HG03565 (cell line): ENCODE measurements at regions not wholly inside any gene's neighbourhood (a gene's known extent, or its start where the extent isn't known, plus 50 kb on each side); places are given as distances from the start of the nearest gene placed in this dataset.

Experiments
- ATAC-seq: cut with Tn5 transposase; IDR thresholded peaks from one replicate; pipeline ENCODE4 v1.9.1; 2021; ENCODE audit warnings: mild to moderate bottlenecking, moderate library complexity; ENCODE audit not compliant: unreplicated experiment

- ATAC-seq, result no peak
Measured at GRCh38 chr2:121084130-121084680, 200.8 kb downstream of the TFCP2L1 start.

GRCh38 chr2:121085801-121086200, 199.2 kb downstream of the TFCP2L1 start:
- no peak for ATAC-seq

GRCh38 chr2:121086450-121086849, 198.6 kb downstream of the TFCP2L1 start:
- no peak for ATAC-seq

- ATAC-seq, result no peak
Measured at GRCh38 chr2:121087117-121087516, 197.9 kb downstream of the TFCP2L1 start.

GRCh38 chr2:121088251-121089165, 196.5 kb downstream of the TFCP2L1 start:
- ATAC-seq, result no peak

- no peak for ATAC-seq
Measured at GRCh38 chr2:121089166-121089510, 195.9 kb downstream of the TFCP2L1 start.

- no peak for ATAC-seq
Measured at GRCh38 chr2:121090088-121090715, 194.8 kb downstream of the TFCP2L1 start.

- no peak for ATAC-seq
Measured at GRCh38 chr2:121092095-121092494, 192.9 kb downstream of the TFCP2L1 start.

GRCh38 chr2:121093692-121094091, 191.3 kb downstream of the TFCP2L1 start:
- no peak for ATAC-seq

GRCh38 chr2:121094101-121094500, 190.9 kb downstream of the TFCP2L1 start:
- no peak for ATAC-seq

- no peak for ATAC-seq
Measured at GRCh38 chr2:121094845-121095244, 190.2 kb downstream of the TFCP2L1 start.

GRCh38 chr2:121095257-121096080, 189.5 kb downstream of the TFCP2L1 start:
- no peak for ATAC-seq

GRCh38 chr2:121096611-121097010, 188.4 kb downstream of the TFCP2L1 start:
- no peak for ATAC-seq

- ATAC-seq, result no peak
Measured at GRCh38 chr2:121098556-121098955, 186.4 kb downstream of the TFCP2L1 start.

GRCh38 chr2:121099329-121100290, 185.4 kb downstream of the TFCP2L1 start:
- no peak for ATAC-seq

GRCh38 chr2:121101093-121101715, 183.8 kb downstream of the TFCP2L1 start:
- ATAC-seq, result no peak

- no peak for ATAC-seq
Measured at GRCh38 chr2:121102941-121103340, 182.1 kb downstream of the TFCP2L1 start.

GRCh38 chr2:121103960-121104359, 181.0 kb downstream of the TFCP2L1 start:
- ATAC-seq, result no peak

GRCh38 chr2:121104721-121105141, 180.3 kb downstream of the TFCP2L1 start:
- no peak for ATAC-seq

- no peak for ATAC-seq
Measured at GRCh38 chr2:121110924-121111323, 174.1 kb downstream of the TFCP2L1 start.
